ENCODE measurements at regions not wholly inside any gene's neighbourhood (a gene's known extent, or its start where the extent isn't known, plus 50 kb on each side); places are given as distances from the start of the nearest gene placed in this dataset.
A peak's percentile ranks its signal among the peaks of the same experiment; 100 is the strongest.
"Not testable (repeated sequence)": the region's sequence is repeated elsewhere in the genome, so short reads cannot be mapped to it uniquely, and the experiment has no call there.

- DNase-seq (ENCODE audit: low read depth) = no peak
These were observed 495.4 kb downstream of the TOX3 start for GRCh38 chr16:52051414-52052172.

- peak; percentile 52 for DNase-seq (ENCODE audit: low read depth)
These were observed 496.5 kb downstream of the TOX3 start for GRCh38 chr16:52050418-52050817.

GRCh38 chr16:52035436-52035835 lies 511.5 kb downstream of the TOX3 start:
- DNase-seq (ENCODE audit: low read depth) = no peak

GRCh38 chr16:52034830-52035229 lies 512.1 kb downstream of the TOX3 start:
- DNase-seq (ENCODE audit: low read depth) = no peak

DNA sequence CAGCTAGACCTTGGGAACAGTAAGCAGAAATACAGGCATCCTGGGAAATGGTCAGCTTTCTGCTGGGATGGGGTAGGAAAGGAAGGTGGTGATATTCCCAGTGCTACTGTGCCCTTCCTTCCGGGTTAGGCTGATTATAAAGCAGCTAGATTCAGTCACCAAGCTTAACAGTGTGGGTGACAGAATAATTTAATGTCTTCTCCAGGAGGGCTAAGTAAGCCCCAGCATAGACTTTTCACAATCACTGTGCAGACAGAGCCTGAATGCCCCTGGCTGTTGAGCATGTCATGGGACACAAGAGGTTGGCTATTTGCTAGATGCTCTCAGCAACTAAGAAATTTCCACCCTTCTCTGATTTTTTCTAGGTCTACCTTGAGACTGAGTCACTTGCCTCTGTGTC lies 513.0 kb downstream of the TOX3 start:
- DNase-seq (ENCODE audit: low read depth) = no peak

- no peak for DNase-seq (ENCODE audit: low read depth)
These were observed 524.0 kb downstream of the TOX3 start for GRCh38 chr16:52022980-52023379.

DNA sequence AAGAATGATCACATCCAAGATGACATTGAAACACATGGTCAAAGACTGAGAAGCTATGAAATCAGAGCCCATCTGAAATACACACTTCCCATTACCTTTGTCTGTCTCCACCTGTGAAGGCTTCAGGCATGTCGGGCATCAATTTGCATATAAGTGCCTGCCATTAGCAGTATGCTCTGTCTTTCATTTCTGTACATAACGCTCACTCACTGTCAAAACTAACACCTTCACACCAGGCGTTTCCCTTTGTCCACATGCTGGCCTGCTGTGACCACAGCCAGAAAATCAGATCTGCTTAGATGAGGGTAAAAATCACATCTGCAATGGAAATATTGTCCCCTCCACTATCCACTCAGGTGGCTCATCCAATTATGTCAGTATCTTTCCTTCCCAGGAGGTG lies 524.8 kb downstream of the TOX3 start:
- DNase-seq (ENCODE audit: low read depth) = no peak

DNA sequence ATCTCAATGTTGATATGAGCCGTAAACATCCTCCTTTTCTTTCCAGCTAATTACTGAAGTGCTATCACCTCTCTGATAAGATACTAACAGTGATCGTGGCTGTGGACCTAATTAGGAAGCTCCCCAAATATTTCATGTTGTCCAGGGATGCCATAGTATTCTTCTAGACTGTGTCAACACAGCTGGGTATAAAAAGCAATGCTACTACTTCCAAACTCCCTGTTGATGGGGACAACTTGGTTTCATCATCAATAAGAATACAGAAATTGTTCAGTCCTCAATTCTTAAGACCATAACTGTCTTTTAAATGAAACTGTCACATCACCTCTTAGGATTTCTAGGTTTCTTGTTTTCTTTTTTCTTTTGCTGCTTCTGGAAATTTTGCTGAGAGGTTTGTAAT lies 530.6 kb downstream of the TOX3 start:
- no peak for DNase-seq (ENCODE audit: low read depth)

DNA sequence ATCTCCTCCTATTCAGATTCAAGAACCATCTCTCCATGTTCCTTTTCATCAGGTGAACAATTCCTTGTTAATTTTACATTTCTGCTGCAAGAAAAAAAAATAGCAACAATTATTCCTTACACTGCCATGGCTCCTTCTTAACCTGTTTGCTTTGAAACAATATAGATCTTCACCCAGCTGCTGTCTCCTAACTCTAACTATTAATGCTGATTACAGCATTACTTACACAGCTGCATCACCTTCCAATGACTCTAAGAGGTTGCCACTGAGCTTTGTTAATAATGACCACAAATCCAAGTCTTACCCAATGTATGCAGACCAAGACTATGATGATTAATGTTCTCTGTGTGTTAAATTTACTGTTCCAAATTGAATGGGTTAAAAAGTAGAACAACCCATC lies 541.4 kb downstream of the TOX3 start:
- no peak for DNase-seq (ENCODE audit: low read depth)

DNA sequence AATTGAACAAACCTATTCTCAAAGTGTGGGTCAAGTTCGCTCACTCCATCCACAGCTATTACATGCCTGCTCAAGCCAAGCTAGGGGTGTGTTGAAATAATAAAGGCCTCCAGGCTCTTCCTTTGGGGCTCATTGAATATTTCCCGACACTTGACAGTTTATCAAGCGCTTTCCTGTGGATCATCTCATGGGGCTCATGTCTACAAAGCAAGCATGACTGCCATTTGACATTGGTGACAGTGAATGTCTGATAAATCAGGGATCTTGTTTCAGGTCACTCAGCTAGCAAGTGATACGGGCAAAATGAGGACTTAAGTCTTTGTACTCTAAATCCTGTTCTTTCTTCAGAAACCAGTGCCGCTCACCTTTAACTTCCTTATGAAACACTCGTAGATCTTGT lies 542.6 kb downstream of the TOX3 start:
- no peak for DNase-seq (ENCODE audit: low read depth)

DNA sequence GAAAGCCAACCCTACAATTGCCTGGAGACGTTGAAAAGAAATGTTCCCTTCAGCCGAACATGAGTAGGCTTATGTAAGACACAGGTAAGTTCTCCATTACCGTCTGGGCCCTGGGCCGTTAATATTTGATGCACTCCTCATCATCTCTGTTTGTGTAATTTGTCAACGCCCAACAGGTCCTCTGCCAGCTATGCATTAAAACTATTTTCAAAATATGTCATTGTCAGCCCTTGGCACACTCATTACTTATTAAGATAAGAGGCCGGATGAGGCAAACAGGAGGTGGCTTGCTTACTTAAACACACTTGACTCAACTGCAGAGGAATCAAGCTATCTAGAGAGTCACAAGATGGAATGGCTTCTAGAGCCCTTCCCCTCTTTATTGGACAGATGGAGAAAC lies 544.9 kb downstream of the TOX3 start:
- DNase-seq (ENCODE audit: low read depth) = no peak

GRCh38 chr16:51996516-51996915 lies 550.4 kb downstream of the TOX3 start:
- DNase-seq (ENCODE audit: low read depth) = no peak

- no peak for DNase-seq (ENCODE audit: low read depth)
These were observed 552.3 kb downstream of the TOX3 start for GRCh38 chr16:51994597-51994996.

DNA sequence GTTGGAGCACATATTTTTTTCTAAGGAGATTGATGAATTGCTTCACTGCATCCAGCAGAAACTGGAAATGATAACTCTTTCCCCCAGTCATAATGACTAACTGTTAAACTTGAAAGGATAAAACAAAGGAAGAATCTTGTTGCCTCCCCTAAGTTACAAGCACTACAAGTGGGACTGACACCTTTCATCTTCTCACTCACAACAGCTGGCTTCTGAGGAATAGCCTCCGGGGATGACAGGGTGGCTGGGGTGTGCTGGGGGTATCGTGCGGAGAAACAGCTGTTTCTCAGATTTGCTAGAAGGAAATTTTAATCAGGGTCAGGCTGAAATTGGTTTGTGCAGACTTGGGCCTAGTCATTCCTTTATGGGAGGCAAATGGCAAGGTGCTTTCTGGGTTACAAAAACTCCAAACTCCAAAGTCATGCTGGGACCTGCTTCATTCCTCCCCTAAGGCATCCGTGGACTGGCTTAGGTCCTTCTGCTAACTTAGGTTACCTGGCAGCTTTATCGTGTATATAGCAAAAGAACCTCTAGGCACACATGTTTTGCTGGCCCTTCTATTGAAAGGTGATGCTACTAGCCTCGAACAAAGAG lies 557.2 kb downstream of the TOX3 start:
- no peak for DNase-seq (ENCODE audit: low read depth)

DNA sequence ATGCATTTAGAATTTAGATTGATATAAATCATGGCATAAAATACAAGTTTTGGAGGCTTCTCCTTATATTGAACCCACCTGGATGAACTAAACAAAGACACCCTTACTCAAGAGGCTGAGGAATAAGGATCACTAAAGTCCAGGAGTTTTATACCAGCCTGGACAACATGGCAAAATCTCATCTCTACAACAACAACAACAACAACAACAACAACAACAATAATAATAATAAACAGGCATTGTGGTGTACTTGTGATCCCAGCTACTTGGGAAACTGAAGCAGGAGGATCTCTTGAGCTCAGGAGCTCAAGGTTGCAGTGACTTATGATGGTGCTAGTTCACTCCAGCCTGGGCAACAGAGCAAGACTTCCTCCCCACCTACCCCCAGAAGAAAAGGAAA lies 558.0 kb downstream of the TOX3 start:
- no peak for DNase-seq (ENCODE audit: low read depth)

GRCh38 chr16:51987519-51987918 lies 559.4 kb downstream of the TOX3 start:
- DNase-seq (ENCODE audit: low read depth) = no peak

DNA sequence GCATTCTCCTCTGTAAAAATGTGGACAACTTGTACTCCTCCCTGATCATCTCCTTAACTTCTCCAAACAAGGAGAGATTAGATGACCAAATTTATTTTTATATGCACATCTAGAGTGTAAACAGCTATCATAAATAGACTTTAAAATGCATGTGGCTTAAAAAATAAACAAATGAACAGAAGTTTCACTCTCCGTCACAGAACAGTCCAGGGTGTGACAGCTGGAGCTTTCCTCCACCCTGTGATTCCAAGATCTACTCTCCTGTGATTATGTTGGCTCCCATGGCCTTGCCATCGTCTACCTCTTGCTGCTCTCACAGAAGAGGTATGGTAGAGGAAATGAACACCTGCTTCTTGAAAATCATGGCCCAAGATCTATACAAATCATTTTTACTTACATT lies 560.2 kb downstream of the TOX3 start:
- no peak for DNase-seq (ENCODE audit: low read depth)

GRCh38 chr16:51986301-51986700 lies 560.6 kb downstream of the TOX3 start:
- DNase-seq (ENCODE audit: low read depth) = no peak

GRCh38 chr16:51985126-51985525 lies 561.8 kb downstream of the TOX3 start:
- no peak for DNase-seq (ENCODE audit: low read depth)

GRCh38 chr16:51984395-51984794 lies 562.5 kb downstream of the TOX3 start:
- DNase-seq (ENCODE audit: low read depth) = no peak

GRCh38 chr16:51982715-51983680 lies 563.9 kb downstream of the TOX3 start:
- DNase-seq (ENCODE audit: low read depth) = peak; percentile 72

DNA sequence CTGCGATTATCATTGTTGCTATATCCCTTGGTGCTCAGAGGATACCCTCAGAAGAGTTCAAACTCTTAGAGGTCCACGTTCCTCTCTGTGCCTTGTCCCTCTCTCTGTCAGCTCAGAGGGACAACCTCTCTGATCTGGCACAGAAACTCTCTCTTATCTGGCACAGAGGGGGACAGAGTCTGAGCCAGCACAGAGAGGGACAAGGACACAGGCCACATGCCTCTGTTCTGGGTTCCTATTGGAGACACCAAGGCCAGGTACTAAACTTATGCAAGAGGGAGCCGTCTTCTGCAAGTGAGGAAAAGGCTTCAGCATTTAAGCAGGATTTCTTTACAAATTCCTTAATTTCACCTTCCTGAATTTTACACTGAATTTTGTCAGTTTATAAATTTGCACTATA lies 565.2 kb downstream of the TOX3 start:
- DNase-seq (ENCODE audit: low read depth) = no peak

- DNase-seq (ENCODE audit: low read depth) = not testable (repeated sequence)
These were observed 569.4 kb downstream of the TOX3 start for GRCh38 chr16:51977506-51977905.

Measured in iris pigment epithelial cell (primary cell).